SKM-1 (cell line): ENCODE measurements at regions not wholly inside any gene's neighbourhood (a gene's known extent, or its start where the extent isn't known, plus 50 kb on each side); places are given as distances from the start of the nearest gene placed in this dataset.
A peak's percentile ranks its signal among the peaks of the same experiment; 100 is the strongest.
"Not testable (repeated sequence)": the region's sequence is repeated elsewhere in the genome, so short reads cannot be mapped to it uniquely, and the experiment has no call there.

Source experiments
- DNase-seq: peaks from one replicate; lab custom pipeline; 2025; ENCODE audit not compliant: unreplicated experiment; lab: John Stamatoyannopoulos, UW

DNA sequence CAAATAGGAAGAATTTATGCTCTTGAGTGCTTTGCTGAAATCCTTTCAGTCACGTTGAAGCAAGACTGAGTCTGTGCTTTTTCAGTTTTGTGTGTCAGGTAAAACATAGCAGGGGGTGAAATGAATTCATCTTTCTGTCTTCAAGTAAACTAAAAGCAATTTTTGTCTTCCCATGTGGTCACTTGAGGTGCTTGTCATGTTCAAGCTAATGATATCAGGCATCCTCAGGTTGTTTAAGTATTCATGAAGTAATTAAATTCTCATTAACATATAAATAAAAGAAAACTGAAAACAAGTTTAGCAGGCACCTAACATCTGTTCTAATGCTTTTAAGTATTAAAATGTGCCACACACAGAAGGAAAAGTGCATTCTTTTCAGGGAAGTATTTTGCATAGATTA, 2701.3 kb downstream of the PCDH9 start:
- DNase-seq = no peak

DNA sequence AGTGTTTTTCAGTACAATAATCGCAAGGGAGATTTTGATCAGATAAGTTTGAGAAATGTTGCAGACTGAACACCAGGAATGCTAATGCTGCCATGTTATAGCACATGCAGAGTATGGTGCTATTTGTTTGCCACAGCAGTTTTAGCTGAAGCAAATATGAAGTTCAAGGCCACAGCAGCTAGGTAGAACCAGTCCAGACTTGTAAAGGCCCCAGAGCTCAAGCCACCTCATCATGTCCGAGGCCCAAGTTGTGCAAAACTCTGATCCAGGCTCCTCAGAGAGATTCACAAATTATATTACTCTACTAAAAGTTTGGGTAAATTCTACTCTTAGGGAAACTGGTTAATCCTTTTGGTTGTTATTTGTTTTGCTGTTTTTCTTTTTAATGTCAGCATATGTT, 2702.6 kb downstream of the PCDH9 start:
- no peak for DNase-seq

DNA sequence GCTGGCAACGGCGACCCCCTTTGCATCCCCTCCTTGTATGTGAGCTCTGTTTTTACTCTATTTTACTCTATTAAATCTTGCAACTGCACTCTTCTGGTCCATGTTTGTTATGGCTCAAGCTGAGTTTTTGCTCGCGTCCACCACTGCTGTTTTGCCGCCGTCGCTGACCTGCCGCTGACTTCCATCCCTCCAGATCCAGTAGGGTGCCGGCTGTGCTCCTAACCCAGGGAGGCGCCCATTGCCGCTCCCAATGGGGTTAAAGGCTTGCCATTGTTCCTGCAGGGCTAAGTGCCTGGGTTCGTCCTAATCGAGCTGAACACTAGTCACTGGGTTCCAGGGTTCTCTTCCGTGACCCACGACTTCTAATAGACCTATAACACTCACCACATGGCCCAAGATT, 2704.4 kb downstream of the PCDH9 start:
- no peak for DNase-seq

DNA sequence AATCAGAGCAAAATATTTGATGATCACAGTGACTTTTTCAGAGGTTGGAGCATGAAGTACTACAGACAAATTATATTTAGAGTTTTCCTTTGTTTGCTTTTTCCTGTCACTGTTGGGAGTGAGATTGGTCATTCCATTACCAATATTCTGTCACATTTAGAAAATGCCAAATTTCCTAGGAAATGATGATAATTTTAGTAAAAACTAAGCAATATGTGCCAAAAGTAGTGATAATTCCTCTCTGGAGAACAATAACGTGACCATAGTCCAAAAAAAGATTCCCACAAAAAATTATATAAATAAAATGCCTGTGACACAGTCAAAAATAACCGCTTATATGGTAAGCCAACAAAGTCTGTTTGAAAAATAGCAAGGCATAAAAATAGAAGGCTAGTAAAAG, 2719.4 kb downstream of the PCDH9 start:
- DNase-seq = no peak

DNA sequence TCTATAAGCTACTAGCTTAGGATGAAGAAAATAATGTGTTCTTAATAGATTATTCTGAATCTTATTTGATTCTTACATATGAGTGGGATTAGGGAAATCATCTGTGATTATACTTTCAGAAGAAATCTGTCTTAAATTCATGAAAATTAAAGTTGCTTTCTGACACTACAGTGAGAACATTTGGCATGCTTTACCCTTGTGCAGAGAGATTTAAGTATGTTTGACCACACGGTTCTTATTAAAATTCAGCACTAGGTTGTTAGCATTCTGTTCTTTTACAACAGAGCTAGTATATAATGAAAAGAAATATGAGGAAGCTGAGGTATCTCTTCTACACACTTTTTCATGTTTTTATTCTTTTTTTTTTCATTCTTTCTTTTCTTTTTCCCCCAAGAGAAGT, 2723.9 kb downstream of the PCDH9 start:
- DNase-seq = no peak

DNA sequence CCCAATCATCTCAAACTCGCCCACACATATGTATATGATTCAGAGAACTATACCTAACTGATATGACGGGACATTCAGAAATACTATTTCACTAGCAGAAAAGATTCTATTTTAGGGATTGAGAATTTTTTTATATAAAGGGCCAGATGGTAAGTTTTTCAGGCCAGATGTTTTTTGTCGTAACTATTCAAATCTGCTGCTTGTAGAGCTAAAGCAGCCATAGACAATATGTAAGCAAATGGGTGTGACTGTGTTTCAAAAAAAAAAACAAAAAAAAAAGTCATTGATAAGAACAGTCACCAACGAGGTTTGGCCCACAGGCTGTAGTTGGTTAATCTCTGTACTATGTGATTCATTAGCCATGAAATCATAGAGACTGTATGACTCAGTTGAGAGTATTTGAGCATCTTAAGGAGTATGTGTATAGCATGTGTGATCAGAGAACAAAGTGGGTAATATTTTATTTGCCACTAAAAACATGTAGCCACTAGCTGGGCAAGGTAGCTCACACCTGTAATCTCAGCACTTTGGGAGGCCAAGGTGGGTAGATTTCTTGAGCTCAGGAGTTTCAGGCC, 2724.7 kb downstream of the PCDH9 start:
- no peak for DNase-seq

DNA sequence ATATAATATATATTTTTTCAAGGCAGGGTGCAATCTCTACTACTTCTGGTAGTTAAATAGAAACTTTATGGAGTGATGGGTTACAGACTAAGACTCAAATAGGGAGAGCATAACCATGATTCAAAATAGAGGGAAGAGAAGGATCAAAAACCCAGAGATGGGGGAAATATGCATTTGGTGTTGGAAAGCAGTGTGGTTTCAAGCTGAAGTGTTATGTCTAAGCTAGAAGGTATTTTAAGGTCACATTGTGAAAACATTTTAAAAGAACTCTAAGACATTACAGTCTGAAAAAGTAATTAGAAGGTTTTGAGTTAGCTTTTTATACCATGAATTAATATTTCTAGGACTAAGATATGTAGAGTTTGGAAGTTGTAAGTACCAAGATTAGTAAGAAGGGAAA, 2741.4 kb downstream of the PCDH9 start:
- DNase-seq = no peak

DNA sequence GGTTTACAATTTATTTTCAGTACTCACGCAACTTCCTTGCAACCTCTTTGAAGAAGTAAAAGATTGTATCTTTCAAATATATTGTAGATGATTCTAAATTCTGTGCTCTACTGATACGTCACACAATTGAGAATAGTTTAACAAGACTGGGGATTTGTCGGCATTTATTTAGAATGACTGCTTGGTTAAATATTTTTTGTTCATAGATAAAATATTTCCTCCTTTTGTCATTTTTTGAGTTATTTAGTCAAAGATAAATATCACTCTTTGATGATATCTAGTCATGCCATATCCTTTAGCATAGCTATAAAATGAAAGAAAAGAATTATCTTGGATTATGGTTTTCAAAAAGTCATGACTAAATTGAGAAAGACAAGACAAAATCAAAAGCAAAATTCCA, 2747.8 kb downstream of the PCDH9 start:
- no peak for DNase-seq

DNA sequence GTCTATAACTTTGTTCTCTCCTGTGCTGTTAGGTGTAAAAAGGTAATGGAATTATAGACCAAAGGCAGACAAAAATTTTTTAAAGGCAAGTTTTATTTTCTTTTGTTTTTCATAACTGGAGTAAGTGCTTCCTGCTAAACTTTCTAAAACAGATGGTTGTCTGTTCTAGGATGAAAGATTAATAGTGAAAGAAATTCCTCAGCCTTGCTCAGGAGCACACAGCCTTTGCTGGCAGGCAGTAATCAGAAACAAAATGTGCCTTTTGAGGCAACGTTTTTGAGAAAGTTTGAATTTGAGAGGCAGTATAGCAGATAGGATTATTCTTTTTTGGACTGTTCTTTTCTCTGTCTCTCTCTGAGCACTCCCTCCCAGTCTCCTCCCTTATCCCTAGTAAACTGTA, 2749.5 kb downstream of the PCDH9 start:
- no peak for DNase-seq

DNA sequence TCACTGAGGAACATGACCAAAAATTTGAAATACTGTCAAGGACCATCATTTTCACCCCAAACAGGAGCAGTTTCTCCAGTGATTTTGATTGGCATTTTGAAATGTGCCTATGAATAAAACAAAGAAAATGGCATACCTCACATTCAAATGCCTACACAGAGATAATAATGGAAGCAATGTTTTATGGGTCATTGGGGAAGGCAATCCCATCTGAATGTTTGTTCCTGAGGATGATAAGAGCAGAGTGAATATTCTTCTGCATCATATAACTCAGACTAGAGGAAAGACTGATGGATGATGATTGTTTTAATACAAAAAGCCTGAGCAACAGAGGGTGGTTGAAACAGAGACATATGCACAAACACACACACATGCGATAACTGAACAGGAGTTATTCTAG, 2749.9 kb downstream of the PCDH9 start:
- no peak for DNase-seq

DNA sequence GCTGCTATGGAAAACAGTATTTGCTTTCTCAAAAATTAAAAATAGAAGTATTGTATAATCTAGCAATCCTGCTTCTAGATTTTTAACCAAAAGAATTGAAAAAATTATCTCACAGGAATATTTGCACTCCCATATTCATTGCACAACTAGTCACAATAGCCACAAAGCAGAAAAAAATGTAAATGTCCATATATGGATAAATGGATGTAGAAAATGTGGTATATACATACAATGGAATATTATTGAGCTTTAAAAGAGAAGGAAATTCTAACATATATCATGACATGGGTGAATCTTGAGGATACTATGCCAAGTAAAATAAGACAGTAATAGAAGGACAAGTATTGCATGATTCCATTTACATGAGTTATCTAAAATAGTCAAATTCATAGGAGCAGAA, 2753.0 kb downstream of the PCDH9 start:
- no peak for DNase-seq

DNA sequence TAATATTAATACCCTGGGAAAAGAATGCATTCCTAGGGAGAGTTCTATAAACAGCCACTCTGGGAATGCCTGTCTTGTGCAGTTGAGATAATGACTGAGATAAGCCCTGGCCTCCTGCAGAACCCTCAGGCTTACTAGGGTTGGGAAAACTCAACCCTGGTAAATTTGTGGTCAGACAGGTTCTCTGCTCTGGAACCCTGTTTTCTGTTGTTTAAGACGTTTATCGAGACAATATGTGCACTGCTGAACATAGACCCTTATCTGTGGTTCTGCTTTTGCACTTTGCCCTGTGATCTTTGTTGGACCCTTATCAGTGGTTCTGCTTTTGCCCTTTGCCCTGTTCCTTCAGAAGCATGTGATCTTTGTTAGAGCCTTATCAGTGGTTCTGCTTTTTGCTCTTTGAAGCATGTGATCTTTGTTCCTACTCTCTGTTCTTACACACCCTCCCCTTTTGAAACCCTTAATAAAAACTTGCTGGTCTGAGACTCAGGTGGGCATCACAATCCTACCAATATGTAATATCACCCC, 2754.0 kb downstream of the PCDH9 start:
- DNase-seq = not testable (repeated sequence)

DNA sequence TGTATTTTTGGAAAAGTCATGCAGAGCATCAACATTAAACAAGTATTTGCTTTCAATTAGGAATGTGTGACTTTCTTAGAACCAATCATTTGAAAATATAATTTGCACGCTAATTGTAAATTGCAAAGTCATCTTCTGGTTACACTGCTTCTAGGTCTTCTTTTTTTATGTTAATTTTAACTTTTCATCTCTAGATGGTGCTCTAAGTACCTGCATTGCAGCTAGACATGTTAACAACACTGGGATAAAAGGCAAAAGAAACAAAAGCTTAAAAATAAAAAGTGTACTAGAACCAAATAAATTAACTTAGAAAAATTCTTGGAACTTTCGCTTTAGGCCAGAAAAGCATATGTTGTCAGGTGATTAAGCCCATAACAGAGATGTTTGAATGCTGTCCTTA, 2758.2 kb downstream of the PCDH9 start:
- peak; percentile 14 for DNase-seq

DNA sequence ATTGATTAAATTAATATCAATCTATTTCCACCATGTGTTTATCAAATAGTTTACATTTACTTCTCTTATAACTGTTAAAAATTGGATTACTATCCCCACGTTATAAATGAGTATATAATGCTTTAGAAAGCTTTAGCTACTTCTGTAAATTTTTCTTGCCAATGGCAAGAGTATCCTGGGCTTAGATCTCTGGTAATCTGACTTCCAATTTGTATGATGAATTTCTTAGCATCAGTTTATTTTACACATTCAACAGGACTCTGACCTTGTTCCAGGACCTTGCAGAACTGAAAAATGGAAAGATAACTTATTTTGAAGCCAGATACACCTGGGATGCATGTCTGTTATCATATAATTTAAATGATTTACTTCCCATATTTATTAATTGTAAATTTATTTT, 2759.4 kb downstream of the PCDH9 start:
- no peak for DNase-seq

DNA sequence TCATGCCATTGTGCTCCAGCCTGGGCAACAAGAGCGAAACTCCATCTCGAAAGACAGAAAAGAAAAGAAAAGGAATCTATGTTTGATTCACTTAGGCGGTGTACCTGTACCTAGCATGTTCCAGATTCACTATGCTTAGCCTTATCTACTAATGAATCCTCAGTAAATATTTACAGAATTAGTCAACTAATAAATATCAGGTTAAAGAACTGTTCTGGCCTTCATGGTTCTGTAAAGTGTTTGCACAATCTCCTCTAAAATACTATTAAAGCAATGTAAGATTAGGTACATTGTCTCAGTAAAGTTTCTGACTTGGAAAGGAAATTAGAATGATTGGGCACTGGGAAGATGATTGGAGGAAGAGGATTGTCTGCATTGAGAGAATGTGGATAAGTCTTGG, 2770.4 kb downstream of the PCDH9 start:
- DNase-seq = no peak

DNA sequence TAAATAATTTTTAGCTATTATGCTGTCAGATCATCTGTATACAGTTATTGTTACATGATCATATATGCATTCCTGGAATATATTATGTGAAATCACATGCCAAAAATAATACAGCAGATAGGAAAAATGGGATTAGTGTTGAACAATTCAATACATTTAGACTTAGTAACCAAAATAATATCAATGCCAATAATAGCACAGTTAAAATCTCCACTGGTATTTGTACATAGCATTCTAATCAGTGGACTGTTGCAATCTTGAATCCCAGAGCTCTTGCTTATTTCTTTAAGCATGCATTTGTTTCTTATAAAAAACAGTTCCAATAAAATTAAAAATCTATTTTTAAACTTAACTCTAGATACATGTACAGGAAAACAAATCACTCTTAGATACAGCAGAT, 2772.2 kb downstream of the PCDH9 start:
- no peak for DNase-seq

DNA sequence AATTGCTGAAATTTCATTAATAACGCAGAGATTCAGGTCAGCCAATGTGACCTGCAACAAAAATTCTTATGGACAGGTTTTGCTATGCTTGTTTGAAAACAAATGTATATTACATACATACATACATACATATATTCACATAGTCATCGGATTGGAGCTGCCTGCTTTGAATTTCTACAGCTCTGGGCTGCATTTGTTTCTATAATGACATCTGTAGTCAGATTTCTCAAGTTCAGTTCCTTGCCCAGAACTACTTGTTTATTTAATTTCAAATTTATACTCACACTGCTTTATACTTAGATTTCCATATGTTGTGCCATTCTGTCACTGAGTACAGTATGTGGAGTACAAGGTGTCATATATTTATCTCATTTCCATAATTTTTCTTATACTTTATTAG, 2775.0 kb downstream of the PCDH9 start:
- no peak for DNase-seq

DNA sequence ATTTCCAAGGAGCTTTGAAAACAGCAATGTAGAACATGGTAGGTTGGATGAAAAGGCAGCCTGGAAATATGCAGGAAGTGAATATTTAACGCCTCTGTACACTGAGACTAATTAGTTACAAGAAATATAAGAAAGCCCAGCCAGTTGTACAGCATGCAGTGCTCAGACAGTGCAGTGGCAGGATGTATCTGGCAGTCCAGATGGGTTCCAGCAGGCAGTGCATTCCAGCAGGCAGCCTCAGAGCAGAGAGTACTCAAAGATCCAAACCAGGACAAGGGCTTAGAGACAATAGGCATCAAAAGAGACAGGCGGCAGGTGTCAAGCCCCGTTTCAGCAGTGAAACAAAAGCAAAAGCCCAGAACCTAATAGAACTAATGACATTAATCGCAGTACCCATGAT, 2776.3 kb downstream of the PCDH9 start:
- no peak for DNase-seq

DNA sequence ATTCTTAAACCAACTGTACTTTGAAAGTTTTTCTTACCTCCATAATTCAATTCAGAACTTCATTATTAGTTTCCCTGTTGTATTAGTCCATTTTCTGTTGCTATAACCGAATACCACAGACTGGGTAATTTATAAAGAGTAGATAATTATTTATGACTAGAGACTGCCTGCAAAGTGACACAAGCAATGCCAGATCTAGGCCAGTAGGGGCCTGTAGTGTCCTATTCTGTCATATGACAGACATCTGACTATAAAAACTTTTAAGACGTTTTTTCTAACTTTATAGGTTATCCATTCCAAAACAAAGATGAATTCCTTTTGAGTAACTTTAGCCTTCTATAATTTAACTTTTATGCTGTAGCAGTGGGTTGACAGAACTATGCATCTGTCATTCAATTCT, 2783.8 kb downstream of the PCDH9 start:
- no peak for DNase-seq

DNA sequence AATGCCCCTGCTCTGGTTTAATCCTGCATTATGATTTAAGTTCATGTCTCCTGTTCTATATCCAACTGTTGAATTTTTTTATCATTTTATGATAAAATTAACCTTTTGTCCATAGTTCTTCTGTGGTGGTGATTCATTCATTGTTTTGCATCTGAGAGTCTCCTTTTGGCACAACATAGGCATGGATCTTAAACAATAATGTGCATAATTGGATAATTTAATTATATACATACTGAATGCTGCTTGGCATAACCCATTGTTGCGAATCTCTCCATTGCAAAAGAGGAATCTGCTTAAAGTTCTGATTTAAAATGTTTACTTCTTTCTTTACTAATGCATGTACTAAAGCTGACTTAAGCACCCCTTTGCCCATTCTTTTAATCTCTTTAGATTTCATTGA, 2788.4 kb downstream of the PCDH9 start:
- DNase-seq = no peak

DNA sequence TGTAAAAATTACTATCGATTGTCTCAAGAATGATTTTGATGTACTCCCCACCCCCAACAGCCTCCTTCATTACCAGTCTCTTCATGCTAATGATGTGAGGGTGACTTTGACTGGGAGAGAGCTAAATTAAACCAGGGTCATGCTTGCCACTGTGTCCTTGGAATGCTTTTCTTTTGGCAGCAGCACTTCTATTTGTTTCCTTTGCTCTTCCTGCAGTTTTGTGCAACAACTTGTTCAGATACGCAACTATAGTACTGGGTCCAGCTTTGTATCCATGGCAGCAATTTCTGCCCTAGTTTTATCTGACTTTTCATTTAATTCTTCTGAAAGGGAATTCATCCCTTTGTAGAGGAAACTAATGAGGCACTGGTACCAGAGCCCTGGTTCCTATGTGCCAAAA, 2792.1 kb downstream of the PCDH9 start:
- DNase-seq = no peak

DNA sequence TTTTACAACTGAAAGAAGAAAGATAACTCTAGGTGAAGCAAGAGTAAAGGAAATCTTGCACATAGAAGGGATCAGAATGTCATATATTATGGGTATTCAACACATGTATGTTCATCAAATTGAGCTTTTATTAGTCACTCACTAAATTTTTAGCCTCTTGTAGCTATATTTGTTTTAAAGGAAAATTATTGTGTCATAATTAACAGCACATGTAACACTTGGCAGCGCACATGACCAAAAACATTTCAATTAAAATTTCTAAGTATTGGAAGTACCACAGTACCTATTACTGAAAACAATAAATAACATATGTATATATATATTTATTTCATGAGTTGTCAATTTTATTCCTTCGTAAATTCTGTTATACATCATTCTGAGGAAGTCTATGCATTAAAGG, 2800.4 kb downstream of the PCDH9 start:
- DNase-seq = no peak

DNA sequence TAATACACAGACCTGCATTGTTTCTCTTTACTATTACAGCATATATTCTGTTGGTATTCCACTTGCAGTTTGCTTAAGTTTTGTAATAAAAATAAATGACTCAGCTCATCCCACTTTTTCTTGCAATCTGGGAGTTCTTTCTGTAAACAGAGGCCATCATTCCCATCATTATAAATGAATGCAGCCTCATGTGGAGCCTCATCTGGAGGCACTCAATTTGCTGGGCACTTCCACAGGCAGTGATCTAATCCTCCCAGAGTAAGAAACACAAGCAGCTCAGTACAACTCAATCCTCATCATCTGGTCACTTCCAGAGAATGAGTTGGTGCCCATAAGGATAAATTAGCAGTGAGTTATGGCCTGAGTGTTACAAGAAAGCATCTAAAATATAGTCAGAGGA, 2801.9 kb downstream of the PCDH9 start:
- no peak for DNase-seq

DNA sequence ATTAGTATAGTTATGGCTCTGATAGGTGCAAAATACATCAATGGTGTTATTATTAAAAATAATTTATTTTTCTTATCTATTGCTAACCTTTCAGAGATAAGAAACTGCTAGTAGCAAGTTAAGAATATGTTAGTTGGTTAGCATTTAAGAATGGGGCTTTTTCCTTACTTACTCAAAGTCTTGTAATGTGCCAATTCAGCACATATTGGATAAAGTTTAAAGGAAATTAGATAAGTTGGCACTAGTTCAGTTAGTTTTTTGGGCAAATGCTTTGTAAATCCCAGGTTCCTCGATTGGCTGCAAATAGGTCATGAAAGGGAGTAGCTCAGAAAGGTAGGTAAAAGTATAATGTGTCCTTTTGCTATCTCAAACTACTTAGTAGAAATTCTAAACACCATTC, 2806.7 kb downstream of the PCDH9 start:
- DNase-seq = no peak
